ENCODE measurements at regions not wholly inside any gene's neighbourhood (a gene's known extent, or its start where the extent isn't known, plus 50 kb on each side); places are given as distances from the start of the nearest gene placed in this dataset.

GRCh38 chr11:10930224-10930971, 72.5 kb upstream of the ZBED5 start:
- peak; percentile 56 to 63 for DNase-seq

DNA sequence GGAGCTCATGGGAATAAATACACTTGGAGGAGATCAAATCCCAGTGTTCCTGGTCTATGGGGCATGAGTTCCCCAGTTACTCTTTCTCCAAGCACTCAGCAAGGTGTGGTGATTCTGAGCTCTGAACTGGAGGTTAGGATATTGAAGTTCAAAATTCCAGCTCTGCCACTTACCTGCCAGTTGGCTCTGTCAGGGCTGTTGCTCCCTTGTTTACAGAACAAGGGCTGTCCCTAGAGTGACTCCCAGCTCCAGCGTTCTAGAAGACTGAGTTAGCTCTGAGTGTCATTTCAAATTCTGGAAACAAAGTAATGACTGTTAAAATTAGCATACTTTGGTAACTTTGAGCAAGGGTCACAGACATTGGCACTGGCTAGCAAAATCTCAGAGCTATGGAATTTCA, 69.7 kb upstream of the ZBED5 start:
- no peak for DNase-seq

DNA sequence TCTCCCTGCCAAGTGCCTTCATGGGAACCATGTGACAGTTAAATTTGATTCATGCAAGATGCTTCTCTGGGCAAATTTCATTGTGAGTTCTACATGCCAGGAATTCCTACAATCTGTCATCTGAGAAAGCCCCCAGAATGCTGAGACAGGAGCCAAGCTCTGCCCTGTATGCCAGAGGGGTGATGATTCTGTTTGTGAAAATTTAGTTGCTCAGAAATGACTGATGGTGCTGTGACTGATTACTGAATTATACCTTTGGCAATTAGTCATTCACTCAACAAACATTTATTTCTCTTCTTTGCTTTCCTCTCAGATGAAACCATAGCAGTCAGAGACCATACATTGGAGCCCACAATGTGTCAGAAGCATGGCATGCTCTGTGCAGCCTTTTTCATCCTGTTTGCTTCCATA, 69.0 kb upstream of the ZBED5 start:
- no peak for DNase-seq

DNA sequence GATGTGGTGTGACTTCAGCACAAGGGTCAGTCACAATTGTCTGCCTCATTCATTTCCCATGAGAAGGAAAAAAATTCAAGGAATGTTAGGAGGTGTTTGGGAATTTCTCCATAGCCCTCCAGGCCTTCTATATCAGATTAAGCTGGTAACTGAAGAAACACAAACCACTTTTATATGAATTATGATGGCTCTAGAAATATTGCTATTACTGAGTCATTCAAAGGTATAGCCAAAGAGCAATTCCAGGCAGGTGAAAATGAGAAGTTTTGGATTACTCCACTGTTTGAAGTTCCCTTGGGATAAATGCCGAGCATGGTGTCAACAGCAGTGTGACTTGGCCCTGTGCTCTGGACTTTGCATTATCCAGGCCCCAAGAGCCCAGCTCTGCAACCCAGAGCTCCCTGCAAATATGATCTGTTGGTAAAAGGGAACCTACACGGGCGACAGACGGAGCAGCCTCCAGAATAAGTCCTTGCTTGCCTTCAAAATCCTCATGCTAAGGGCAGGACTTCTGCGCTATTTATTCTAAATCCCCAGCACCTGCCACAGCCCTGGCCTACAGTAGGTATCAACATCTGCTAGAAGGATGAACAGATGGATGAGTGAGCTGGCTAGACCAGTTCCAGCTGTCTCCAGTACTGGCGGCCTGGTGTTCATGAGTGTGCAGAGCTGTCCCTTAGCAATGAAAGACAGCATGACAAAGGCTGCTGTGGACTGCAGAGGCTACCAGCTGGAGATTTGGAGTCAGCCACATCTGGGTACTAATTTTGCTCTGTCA, 67.5 kb upstream of the ZBED5 start:
- no peak for DNase-seq

- DNase-seq: no peak
These were observed 66.0 kb upstream of the ZBED5 start for GRCh38 chr11:10923882-10924281.

- no peak for DNase-seq
These were observed 65.0 kb upstream of the ZBED5 start for GRCh38 chr11:10922892-10923291.

- no peak for DNase-seq
These were observed 63.0 kb upstream of the ZBED5 start for GRCh38 chr11:10920875-10921274.

DNA sequence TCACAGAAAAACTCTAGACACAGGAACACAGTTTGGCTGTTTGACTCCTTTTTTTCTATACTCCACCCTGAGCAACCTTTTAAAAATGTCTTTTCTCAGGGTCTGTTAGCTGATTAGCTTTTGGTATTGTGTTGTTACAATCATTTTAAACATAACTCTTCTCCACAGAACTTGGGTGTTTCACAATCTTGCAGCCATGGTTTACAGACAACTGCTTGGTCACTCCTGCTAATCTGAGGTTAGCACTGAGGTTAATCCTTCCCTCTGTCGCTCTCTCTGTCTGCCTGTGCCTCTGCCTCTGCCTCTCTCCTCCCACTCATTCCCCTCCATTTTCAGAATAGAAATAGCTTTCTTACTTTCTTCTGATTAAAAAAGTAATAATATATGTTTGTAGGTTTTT, 62.4 kb upstream of the ZBED5 start:
- no peak for DNase-seq

GRCh38 chr11:10918698-10919097, 60.8 kb upstream of the ZBED5 start:
- no peak for DNase-seq

DNA sequence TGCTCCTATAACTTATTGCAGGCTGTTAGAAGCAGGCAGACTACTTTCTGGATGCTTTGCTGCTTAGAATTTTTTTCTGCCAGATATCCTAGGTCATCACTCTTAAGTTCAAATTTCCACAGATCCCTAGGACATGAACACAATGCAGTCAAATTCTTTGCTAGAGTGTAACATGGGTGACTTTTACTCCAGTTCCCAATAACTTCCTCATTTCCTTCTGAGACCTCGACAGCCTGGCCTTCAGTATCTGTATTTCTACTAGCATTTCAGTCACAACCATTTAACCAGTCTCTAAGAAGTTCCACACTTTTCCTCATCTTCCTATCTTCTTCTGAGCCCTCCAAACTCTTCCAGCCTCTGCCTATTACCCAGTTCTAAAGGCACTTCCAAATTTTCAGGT, 60.4 kb upstream of the ZBED5 start:
- DNase-seq: no peak

DNA sequence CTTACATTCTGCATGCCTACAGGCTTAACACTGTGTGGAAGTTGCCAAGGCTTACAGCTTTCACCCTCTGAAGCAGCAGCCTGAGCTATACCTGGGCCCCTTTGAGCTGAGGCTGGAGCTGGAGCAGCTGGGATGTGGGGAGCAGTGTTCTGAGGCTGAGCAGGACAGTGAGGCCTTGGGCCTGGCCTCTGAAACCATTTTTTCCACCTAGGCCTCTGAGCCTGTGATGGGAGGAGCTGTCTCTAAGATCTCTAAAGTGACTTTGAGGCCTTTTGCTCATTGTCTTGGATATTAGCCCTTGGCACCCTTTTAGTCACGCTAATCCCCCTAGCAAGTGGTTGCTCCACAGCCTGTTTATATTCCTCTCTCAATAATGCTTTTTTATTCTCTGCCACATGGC, 59.9 kb upstream of the ZBED5 start:
- DNase-seq: no peak

DNA sequence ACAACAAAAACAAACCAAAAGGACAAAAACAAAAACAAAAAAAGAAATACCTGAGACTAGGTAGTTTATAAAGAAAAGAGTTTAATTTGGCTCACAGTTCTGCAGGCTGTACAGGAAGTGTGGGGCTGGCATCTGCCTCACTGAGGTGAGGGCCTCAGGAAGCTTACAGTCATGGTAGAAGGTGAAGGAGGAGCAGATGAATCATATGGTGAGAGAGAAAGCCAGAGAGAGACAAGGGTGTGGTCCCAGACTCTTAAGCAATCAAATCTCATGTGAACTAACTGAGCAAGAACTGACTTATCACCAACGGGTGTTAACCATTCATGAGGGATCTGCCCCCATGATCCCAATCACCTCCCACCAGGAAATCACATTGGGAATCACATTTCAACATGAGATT, 58.8 kb upstream of the ZBED5 start:
- no peak for DNase-seq

GRCh38 chr11:10914050-10914449, 56.2 kb upstream of the ZBED5 start:
- no peak for DNase-seq

DNA sequence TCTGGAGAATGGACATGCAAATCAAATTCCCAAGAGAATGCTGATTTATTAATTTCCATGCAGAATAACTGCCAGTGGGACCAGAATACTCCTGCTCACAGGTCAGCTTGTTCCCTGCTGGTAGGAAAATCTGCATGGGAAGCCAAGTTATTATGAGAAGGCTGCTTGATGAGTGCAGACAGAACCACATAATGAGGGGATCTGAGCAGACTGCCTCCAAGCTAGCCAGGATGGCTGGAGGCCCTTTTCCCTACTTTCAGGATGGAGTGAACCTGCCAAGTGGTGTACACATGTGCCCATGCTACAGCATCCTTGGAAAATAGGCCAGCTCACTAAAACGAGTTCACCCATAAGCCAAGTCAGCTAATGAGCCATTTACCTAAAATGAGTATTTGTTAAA, 55.2 kb upstream of the ZBED5 start:
- no peak for DNase-seq

DNA sequence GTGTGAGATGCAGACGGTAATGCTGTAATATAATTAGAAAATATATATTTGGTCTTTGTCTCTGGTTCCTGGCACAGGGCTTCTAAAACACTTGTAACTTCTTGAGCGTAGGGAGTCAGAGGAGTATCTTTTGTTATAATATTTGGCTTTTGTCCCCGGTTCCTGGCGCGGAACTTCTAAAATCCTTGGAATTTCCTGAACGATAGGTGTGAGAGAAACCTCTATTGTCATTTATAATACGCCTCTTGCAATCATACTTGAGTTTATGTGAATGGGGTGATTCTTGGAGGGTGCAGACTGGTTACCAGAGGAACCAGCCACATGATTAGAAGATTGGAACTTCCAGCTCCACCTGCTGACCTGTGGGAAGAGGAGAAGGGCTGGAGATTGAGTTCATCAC, 54.1 kb upstream of the ZBED5 start:
- DNase-seq: no peak

- DNase-seq: no peak
These were observed 51.5 kb upstream of the ZBED5 start for GRCh38 chr11:10909141-10909883.

DNA sequence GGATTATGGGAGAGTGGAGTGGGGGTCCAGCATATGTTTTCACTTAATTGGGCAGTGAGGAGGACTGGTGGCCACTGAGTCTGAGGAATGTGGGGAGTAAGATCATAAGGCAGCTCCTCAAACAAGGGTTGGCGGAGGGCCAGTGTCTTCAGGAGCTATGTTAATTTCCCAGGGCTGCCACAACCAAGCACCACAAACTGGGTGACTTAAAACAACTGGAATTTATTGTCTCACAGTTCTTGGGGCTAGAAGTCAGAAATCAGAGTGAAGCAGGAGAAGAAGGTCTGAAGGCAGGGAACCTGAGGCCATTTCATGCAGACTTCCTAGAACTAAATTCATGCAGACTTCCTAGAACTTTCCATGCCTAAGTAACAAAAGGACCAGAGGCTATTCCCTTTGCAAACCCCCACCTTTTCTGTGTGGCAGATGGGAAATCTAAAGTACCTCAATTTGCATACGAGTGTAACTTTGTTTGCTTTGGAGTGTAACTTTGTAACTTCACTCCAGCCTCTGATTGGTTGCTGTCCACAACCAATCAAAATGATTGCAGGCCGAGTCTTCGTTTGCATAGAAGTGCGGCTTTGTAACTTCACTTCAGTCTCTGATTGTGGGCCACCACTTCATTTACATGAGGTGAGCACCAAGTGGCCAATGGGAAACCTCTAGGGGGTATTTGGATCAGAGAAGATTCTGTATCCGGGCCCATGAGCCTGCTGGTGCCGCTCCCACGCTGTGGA, 50.5 kb upstream of the ZBED5 start:
- DNase-seq: no peak
